ENCODE measurements at regions not wholly inside any gene's neighbourhood (a gene's known extent, or its start where the extent isn't known, plus 50 kb on each side); places are given as distances from the start of the nearest gene placed in this dataset.

- TF ChIP-seq CTCF (IDR thresholded peaks at IDR 0.05 in 2 of 3, conservative IDR thresholded peaks at IDR 0.05 in 1 of 3; ENCODE audit: borderline replicate concordance in 1 of 3, insufficient read depth in 1 of 3, low read depth in 2 of 3, low read length in 2 of 3) (no peak), EZH2phosphoT487 (IDR thresholded peaks at IDR 0.05; ENCODE audit: borderline replicate concordance) (no peak), POLR2A (IDR thresholded peaks at IDR 0.05; ENCODE audit: borderline replicate concordance, extremely low read depth, insufficient read depth, insufficient read length) (no peak), SIN3A (IDR thresholded peaks at IDR 0.05; ENCODE audit: low read depth) (no peak), ATF3 (IDR thresholded peaks at IDR 0.05) (no peak)
Observed at GRCh38 chr10:52986125-52986524, 213.5 kb upstream of the MBL2 start.
